ENCODE measurements at regions not wholly inside any gene's neighbourhood (a gene's known extent, or its start where the extent isn't known, plus 50 kb on each side); places are given as distances from the start of the nearest gene placed in this dataset.

DNA sequence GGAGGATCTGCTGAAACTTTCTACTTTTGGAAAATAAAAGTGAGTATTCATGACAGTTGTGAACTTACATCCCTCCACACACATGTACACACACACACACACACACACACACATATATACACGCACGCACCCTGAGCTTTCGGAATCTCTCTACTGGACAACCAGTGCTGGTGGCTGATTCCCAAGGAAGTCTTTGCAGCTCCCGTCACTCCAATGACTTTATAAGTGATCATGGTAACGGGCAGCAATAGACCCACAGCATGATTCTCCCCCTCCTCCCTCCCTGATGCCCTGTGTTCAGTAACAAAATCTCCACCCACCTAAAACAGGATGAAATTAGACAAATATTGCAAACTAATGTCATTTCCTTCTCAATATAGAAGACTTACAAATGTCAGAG is 364.9 kb downstream of the IRS1 start:
- FAIRE-seq (no peak), DNase-seq (no peak)
- H3K9ac ChIP-seq (ENCODE audit: low read length in 3 of 3): no peak overlapping the region
- no peak overlapping the region for H3K27ac ChIP-seq (ENCODE audit: low read depth in 2 of 2, low read length in 2 of 2)
- intact Hi-C loops (cut with DNase I): no loop called here
- H3K9me3 ChIP-seq (ENCODE audit: control insufficient read depth in 2 of 3, insufficient read depth in 1 of 3, low read length in 3 of 3): no peaks in the 10 kb centered on the region
- H3K27me3 ChIP-seq (ENCODE audit: control insufficient read depth, insufficient read depth, low read length): no peaks in the 10 kb centered on the region
- H3K4me3 ChIP-seq (ENCODE audit: low read length in 3 of 3): no peak overlapping the region
- TF ChIP-seq, protein P1, sequence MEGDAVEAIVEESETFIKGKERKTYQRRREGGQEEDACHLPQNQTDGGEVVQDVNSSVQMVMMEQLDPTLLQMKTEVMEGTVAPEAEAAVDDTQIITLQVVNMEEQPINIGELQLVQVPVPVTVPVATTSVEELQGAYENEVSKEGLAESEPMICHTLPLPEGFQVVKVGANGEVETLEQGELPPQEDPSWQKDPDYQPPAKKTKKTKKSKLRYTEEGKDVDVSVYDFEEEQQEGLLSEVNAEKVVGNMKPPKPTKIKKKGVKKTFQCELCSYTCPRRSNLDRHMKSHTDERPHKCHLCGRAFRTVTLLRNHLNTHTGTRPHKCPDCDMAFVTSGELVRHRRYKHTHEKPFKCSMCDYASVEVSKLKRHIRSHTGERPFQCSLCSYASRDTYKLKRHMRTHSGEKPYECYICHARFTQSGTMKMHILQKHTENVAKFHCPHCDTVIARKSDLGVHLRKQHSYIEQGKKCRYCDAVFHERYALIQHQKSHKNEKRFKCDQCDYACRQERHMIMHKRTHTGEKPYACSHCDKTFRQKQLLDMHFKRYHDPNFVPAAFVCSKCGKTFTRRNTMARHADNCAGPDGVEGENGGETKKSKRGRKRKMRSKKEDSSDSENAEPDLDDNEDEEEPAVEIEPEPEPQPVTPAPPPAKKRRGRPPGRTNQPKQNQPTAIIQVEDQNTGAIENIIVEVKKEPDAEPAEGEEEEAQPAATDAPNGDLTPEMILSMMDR (IDR thresholded peaks at IDR 0.05; ENCODE audit: borderline replicate concordance, extremely low read depth, insufficient read depth): no peak
- no peaks in the 10 kb centered on the region for H3K36me3 ChIP-seq (ENCODE audit: control insufficient read depth in 2 of 3, insufficient read depth in 3 of 3, low read length in 3 of 3)
- H3K4me1 ChIP-seq (ENCODE audit: control insufficient read depth in 2 of 3, insufficient read depth in 2 of 3, low read depth in 1 of 3, low read length in 3 of 3): no peaks in the 10 kb centered on the region

DNA sequence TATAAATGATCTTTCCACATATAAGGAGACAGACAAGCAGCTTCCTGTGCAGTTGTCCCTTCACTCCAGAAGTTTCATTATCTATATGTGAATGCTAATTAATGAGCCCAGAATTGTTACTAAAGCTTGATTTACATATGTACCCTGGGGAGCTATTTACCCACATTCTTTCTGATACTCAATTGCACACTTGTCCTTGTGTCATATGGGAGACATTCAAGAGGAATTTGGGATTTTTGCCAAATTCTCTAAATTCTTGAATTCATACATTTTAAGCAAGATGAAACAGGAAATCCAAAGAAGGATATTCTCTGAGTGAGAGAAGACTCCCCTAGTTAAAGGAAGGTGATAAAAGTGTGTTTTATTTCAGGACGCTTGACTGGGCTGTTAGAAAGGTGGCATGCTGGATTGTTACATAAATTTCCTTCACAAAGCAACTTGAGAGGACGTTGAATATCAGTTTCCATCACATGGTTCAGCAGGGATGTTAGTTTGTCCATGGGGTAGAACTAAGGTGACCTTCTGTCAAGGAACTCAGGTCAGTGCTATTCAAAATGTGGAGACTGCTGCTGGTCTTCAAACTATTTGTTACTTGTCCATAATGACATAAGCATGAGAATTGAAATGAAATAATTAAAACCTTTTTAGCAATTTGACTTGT is 368.2 kb downstream of the IRS1 start:
- TF ChIP-seq, protein P1 (IDR thresholded peaks at IDR 0.05; ENCODE audit: borderline replicate concordance, extremely low read depth, insufficient read depth): no peak
- Histone ChIP-seq H3K9me3 (ENCODE audit: control insufficient read depth in 2 of 3, insufficient read depth in 1 of 3, low read length in 3 of 3) (no peaks in the 10 kb centered on the region), H3K9ac (ENCODE audit: low read length in 3 of 3) (no peak overlapping the region), H3K27ac (ENCODE audit: low read depth in 2 of 2, low read length in 2 of 2) (no peak overlapping the region), H3K27me3 (ENCODE audit: control insufficient read depth, insufficient read depth, low read length) (no peaks in the 10 kb centered on the region), H3K4me1 (ENCODE audit: control insufficient read depth in 2 of 3, insufficient read depth in 2 of 3, low read depth in 1 of 3, low read length in 3 of 3) (peaks cover 0 to 2% (median 0%) of the 10 kb centered on the region in 3 donors), H3K36me3 (ENCODE audit: control insufficient read depth in 2 of 3, insufficient read depth in 3 of 3, low read length in 3 of 3) (no peaks in the 10 kb centered on the region), H3K4me3 (ENCODE audit: low read length in 3 of 3) (no peak overlapping the region)
- DNase-seq (peak in 3 of 5 donors; percentile 39 to 90 (median 82)), FAIRE-seq (no peak)
- intact Hi-C loops (cut with DNase I): no loop called here

DNA sequence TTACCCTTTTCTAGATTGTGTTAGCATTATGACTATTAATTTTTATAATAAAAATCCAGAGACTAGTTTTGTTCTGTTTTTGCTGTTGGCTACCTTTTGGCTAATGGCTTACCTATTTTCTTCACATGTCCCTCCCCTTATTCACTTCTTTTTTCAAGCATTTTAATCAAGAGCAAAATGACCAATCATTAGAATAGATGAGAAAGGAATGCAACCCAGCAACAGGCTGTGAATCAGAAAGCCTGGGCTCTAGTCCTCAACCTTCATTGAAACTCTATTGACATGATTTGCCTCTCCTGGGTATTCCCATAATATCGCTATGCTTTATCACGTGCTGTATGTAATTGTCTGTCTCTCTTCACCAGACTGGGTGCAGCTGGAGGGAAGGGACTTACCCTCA is 370.1 kb downstream of the IRS1 start:
- FAIRE-seq (no peak), DNase-seq (no peak)
- Histone ChIP-seq H3K27ac (ENCODE audit: low read depth in 2 of 2, low read length in 2 of 2) (peak overlapping the region in 1 of 2 donors; percentile 38), H3K9ac (ENCODE audit: low read length in 3 of 3) (no peak overlapping the region), H3K27me3 (ENCODE audit: control insufficient read depth, insufficient read depth, low read length) (no peaks in the 10 kb centered on the region), H3K36me3 (ENCODE audit: control insufficient read depth in 2 of 3, insufficient read depth in 3 of 3, low read length in 3 of 3) (no peaks in the 10 kb centered on the region), H3K4me3 (ENCODE audit: low read length in 3 of 3) (no peak overlapping the region), H3K4me1 (ENCODE audit: control insufficient read depth in 2 of 3, insufficient read depth in 2 of 3, low read depth in 1 of 3, low read length in 3 of 3) (peaks cover 2 to 5% (median 4%) of the 10 kb centered on the region in 3 donors), H3K9me3 (ENCODE audit: control insufficient read depth in 2 of 3, insufficient read depth in 1 of 3, low read length in 3 of 3) (no peaks in the 10 kb centered on the region)
- intact Hi-C loops (cut with DNase I): no loop called here
- TF ChIP-seq, protein P1 (IDR thresholded peaks at IDR 0.05; ENCODE audit: borderline replicate concordance, extremely low read depth, insufficient read depth): no peak
